Body of pancreas (tissue), 4 donors: ENCODE measurements at regions not wholly inside any gene's neighbourhood (a gene's known extent, or its start where the extent isn't known, plus 50 kb on each side); places are given as distances from the start of the nearest gene placed in this dataset.

ENCODE experiments used
- CTCF ChIP-seq, 7 experiments: fragments of 450-650 bp in 4 of 7; fragments of 200-600 bp in 3 of 7; sonication (generic) in 3 of 7; IDR thresholded peaks; one replicate each; pipeline ENCODE4 v1.5.1; 2016 to 2019; ENCODE audit warnings: antibody characterized with exemption in 7 of 7
- POLR2A ChIP-seq, 3 donors: fragments of 450-650 bp; IDR thresholded peaks; one replicate each; pipeline ENCODE4 v1.6.1; 2016; ENCODE audit warnings: antibody characterized with exemption in 3 of 3, mild to moderate bottlenecking in 2 of 3

GRCh38 chr5:56434986-56435385, 201.9 kb upstream of the ANKRD55 start:
- TF ChIP-seq CTCF (IDR thresholded peaks at IDR 0.05) (no peak), POLR2A (IDR thresholded peaks at IDR 0.05) (no peak)
